ENCODE measurements at regions not wholly inside any gene's neighbourhood (a gene's known extent, or its start where the extent isn't known, plus 50 kb on each side); places are given as distances from the start of the nearest gene placed in this dataset.

DNA sequence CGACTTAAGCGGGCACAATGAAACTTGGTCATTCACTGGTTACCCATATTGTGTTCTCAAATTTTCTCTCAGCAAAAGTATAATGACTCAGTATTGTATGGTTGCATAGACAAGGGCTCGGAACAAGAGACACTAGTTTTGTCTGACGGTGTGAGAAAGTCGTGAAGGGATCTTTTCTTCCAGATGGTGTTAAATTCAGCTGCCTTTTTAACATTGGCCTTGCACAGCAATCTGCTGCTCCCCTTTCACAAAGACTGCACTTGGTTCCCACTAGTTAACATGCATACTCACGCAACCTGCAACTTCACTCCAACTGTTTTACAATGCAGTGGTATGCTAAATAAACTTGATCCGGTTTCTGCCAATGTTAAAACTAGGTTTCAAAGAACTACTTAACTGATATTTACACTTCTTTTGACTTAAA, 219.2 kb downstream of the MEF2C start:
- TF ChIP-seq, protein P1, sequence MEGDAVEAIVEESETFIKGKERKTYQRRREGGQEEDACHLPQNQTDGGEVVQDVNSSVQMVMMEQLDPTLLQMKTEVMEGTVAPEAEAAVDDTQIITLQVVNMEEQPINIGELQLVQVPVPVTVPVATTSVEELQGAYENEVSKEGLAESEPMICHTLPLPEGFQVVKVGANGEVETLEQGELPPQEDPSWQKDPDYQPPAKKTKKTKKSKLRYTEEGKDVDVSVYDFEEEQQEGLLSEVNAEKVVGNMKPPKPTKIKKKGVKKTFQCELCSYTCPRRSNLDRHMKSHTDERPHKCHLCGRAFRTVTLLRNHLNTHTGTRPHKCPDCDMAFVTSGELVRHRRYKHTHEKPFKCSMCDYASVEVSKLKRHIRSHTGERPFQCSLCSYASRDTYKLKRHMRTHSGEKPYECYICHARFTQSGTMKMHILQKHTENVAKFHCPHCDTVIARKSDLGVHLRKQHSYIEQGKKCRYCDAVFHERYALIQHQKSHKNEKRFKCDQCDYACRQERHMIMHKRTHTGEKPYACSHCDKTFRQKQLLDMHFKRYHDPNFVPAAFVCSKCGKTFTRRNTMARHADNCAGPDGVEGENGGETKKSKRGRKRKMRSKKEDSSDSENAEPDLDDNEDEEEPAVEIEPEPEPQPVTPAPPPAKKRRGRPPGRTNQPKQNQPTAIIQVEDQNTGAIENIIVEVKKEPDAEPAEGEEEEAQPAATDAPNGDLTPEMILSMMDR (IDR thresholded peaks at IDR 0.05; ENCODE audit: insufficient read depth, low read depth, low read length) = no peak
- TF ChIP-seq EZH2 (IDR thresholded peaks at IDR 0.05; ENCODE audit: insufficient read depth, low read length) = no peak
